Body of pancreas (tissue), 4 donors: ENCODE measurements at regions not wholly inside any gene's neighbourhood (a gene's known extent, or its start where the extent isn't known, plus 50 kb on each side); places are given as distances from the start of the nearest gene placed in this dataset.

ENCODE experiments used
- ATAC-seq: fragments of 150-250 bp; one replicate; pipeline ENCODE4 v1.9.1; 2016
- DNase-seq, 4 donors: peaks; one replicate each; pipeline ENCODE4 v3.0.0-alpha.2; 2019
- H3K27ac ChIP-seq, 4 donors: fragments of 200-600 bp; sonication (generic); 1 replicate in 3 of 4; 2 replicates in 1 of 4; pipeline versions ENCODE4 v1.5.1 to v1.6.1; 2016 to 2019; ENCODE audit warnings: mild to moderate bottlenecking in 1 of 4, mixed read lengths in 1 of 4, moderate library complexity in 1 of 4
- H3K27me3 ChIP-seq, 2 donors: fragments of 200-600 bp; sonication (generic); one replicate each; pipeline ENCODE4 v1.6.0; 2016; ENCODE audit warnings: mild to moderate bottlenecking in 1 of 2
- H3K36me3 ChIP-seq, 2 donors: fragments of 200-600 bp; sonication (generic); replicated peaks in 1 of 2; 2 replicates each; pipeline ENCODE4 v1.5.1; 2016; ENCODE audit warnings: low read depth in 2 of 2; ENCODE audit not compliant: insufficient read depth in 1 of 2
- H3K4me1 ChIP-seq: fragments of 200-600 bp; sonication (generic); one replicate; pipeline ENCODE4 v1.6.0; 2016
- H3K4me3 ChIP-seq, 2 donors: fragments of 200-600 bp; sonication (generic); 1 replicate in 1 of 2; 2 replicates in 1 of 2; pipeline ENCODE4 v1.5.1; 2016 to 2019
- H3K9me3 ChIP-seq, 3 donors: fragments of 200-600 bp; sonication (generic); 1 replicate in 2 of 3; 2 replicates in 1 of 3; pipeline ENCODE4 v1.5.1; 2016
- POLR2A ChIP-seq, 3 donors: fragments of 450-650 bp; IDR thresholded peaks; one replicate each; pipeline ENCODE4 v1.6.1; 2016; ENCODE audit warnings: antibody characterized with exemption in 3 of 3, mild to moderate bottlenecking in 2 of 3
- WGBS, 2 donors: methylation state at CpG; one replicate each; pipeline ENCODE4 v1.1.5; 2017; 5-methylcytosine and 5-hydroxymethylcytosine counted together
- intact Hi-C: fragments of 100-400 bp; cut with DNase I; formaldehyde crosslinking; loops from one replicate; pipeline ENCODE4 v1.15.1; 2023
- TF ChIP-seq, protein P1 (sequence below), 7 experiments: fragments of 450-650 bp in 4 of 7; fragments of 200-600 bp in 3 of 7; sonication (generic) in 3 of 7; IDR thresholded peaks; one replicate each; pipeline ENCODE4 v1.5.1; 2016 to 2019; ENCODE audit warnings: antibody characterized with exemption in 7 of 7

- WGBS, 2 donors: 57 to 61% methylated on average over 3 of the region's 3 CpGs
- Histone ChIP-seq H3K4me3 (no peak overlapping the region), H3K4me1 (no peaks in the 10 kb centered on the region), H3K36me3 (no peaks in the 10 kb centered on the region), H3K9me3 (peaks cover 0 to 6% (median 0%) of the 10 kb centered on the region in 3 donors), H3K27ac (no peak overlapping the region), H3K27me3 (no peaks in the 10 kb centered on the region)
- ATAC-seq (no peak), DNase-seq (no peak)
- TF ChIP-seq POLR2A (IDR thresholded peaks at IDR 0.05): no peak
- TF ChIP-seq, protein P1, sequence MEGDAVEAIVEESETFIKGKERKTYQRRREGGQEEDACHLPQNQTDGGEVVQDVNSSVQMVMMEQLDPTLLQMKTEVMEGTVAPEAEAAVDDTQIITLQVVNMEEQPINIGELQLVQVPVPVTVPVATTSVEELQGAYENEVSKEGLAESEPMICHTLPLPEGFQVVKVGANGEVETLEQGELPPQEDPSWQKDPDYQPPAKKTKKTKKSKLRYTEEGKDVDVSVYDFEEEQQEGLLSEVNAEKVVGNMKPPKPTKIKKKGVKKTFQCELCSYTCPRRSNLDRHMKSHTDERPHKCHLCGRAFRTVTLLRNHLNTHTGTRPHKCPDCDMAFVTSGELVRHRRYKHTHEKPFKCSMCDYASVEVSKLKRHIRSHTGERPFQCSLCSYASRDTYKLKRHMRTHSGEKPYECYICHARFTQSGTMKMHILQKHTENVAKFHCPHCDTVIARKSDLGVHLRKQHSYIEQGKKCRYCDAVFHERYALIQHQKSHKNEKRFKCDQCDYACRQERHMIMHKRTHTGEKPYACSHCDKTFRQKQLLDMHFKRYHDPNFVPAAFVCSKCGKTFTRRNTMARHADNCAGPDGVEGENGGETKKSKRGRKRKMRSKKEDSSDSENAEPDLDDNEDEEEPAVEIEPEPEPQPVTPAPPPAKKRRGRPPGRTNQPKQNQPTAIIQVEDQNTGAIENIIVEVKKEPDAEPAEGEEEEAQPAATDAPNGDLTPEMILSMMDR (IDR thresholded peaks at IDR 0.05): no peak
- intact Hi-C loops: no loop called here
Measured at GRCh38 chr6:140772576-140772975, 1360.1 kb upstream of the GJE1 start.

DNA sequence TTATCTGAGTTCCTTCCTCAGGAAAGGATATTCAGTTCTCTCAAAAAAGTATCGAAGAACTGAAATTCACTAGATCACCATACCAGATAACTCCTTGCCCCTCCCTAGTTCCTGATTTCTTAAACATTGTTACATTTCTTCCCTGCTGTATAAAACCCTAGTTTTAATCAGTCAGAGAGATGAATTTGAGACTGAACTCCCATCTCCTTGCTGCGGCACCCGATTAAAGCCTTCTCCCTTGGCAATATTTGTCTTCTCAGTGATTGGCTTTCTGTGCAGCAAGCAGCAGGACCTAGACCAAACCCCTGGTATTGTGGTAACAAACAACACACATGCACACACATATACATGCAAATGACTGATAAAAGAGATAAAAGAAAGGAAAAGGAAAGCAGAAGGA lies 1364.6 kb upstream of the GJE1 start:
- intact Hi-C loops: no loop called here
- no peak for ATAC-seq
- TF ChIP-seq, protein P1 (IDR thresholded peaks at IDR 0.05): no peak
- Histone ChIP-seq H3K4me3 (no peak overlapping the region), H3K9me3 (peaks cover 0 to 8% (median 0%) of the 10 kb centered on the region in 3 donors), H3K27ac (no peak overlapping the region), H3K27me3 (no peaks in the 10 kb centered on the region), H3K36me3 (no peaks in the 10 kb centered on the region), H3K4me1 (no peaks in the 10 kb centered on the region)
- WGBS, 2 donors: 89 to 93% methylated on average over 3 of the region's 3 CpGs
- DNase-seq: no peak

DNA sequence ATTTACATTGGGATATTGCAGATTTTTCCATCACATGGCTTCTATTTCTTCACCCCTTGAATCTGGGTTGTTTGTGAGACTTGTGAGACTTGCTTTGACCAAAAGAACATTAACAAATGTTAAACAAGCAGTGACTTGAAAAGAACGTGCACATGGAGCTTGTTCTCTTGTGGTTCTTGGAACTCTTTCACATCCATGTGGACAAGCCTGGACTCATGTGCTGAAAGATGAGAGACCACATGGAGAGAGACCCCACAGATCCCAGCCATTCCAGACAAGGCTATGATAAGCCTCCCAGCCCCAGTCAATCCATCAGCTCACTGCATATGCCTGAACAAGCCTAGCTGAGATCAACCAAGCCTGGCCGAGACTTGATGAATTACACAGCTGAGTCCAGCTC lies 1365.7 kb upstream of the GJE1 start:
- H3K9me3 ChIP-seq: peaks cover 0 to 8% (median 0%) of the 10 kb centered on the region in 3 donors
- H3K36me3 ChIP-seq: no peaks in the 10 kb centered on the region
- 53 to 68% methylated on average over 2 of the region's 2 CpGs for WGBS, 2 donors
- no peak overlapping the region for H3K4me3 ChIP-seq
- intact Hi-C loops: no loop called here
- ATAC-seq (no peak), DNase-seq (no peak)
- TF ChIP-seq, protein P1 (IDR thresholded peaks at IDR 0.05): no peak
- no peak for TF ChIP-seq POLR2A (IDR thresholded peaks at IDR 0.05)
- no peaks in the 10 kb centered on the region for H3K27me3 ChIP-seq
- no peak overlapping the region for H3K27ac ChIP-seq
- no peaks in the 10 kb centered on the region for H3K4me1 ChIP-seq

DNA sequence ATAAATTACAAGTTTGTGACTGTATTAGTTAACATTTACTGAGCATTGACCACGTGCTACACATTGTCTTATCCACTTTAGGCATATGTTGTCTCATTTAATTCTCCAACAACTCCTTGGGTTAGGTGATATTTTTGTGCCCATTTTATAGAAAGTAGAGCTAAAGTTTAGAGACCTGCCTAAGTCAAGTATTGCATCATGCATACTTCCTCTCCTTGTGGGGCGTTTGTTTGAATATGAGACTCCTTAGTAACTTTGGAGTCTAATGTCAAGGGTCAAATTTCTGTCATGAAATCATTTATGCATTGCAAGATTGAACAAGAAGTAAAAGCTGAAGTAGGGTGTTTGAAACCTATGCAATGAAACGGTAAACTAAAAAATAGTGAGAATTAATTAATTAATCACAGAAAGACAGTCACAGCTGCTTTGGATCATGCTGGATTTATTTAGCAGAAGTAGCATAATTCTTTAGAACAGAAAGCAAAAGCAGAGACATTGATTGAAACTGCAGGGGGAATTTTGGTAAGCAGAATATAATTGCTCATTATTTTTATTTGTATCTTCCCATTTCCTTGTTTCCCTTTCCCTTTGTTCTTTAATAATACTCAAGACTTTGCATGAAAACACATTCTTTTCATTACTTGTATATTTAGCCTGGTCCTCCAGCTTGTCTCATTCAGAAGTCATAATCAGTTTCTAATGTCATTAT lies 1374.4 kb upstream of the GJE1 start:
- intact Hi-C loops: no loop called here
- TF ChIP-seq POLR2A (IDR thresholded peaks at IDR 0.05): no peak
- TF ChIP-seq, protein P1 (IDR thresholded peaks at IDR 0.05): no peak

GRCh38 chr6:140752234-140752633 lies 1377.8 kb upstream of the CITED2 start:
- ATAC-seq (no peak), DNase-seq (no peak)
- Histone ChIP-seq H3K27me3 (no peaks in the 10 kb centered on the region), H3K36me3 (no peaks in the 10 kb centered on the region), H3K27ac (no peak overlapping the region), H3K4me1 (no peaks in the 10 kb centered on the region), H3K9me3 (no peaks in the 10 kb centered on the region), H3K4me3 (no peak overlapping the region)
- WGBS, 2 donors: 67 to 72% methylated on average over 1 of the region's 1 CpG
- TF ChIP-seq, protein P1 (IDR thresholded peaks at IDR 0.05): no peak
- no peak for TF ChIP-seq POLR2A (IDR thresholded peaks at IDR 0.05)
- intact Hi-C loops: no loop called here

More for the DNA sequence above, 1374.4 kb upstream of the GJE1 start:
- DNase-seq: no peak
- H3K27me3 ChIP-seq: no peaks in the 10 kb centered on the region
- 45 to 49% methylated on average over 3 of the region's 3 CpGs for WGBS, 2 donors
- no peak overlapping the region for H3K27ac ChIP-seq
- H3K36me3 ChIP-seq: no peaks in the 10 kb centered on the region
- no peak for ATAC-seq
- no peaks in the 10 kb centered on the region for H3K4me1 ChIP-seq
- H3K9me3 ChIP-seq: no peaks in the 10 kb centered on the region
- no peak overlapping the region for H3K4me3 ChIP-seq
